Urothelium cell line (cell line): ENCODE measurements at regions not wholly inside any gene's neighbourhood (a gene's known extent, or its start where the extent isn't known, plus 50 kb on each side); places are given as distances from the start of the nearest gene placed in this dataset.
"Not testable (repeated sequence)": the region's sequence is repeated elsewhere in the genome, so short reads cannot be mapped to it uniquely, and the experiment has no call there.

Experiments used
- DNase-seq: peaks from one replicate; pipeline ENCODE4 v3.0.0; 2011; ENCODE audit warnings: low spot score, mixed read lengths
- FAIRE-seq: peaks from 2 replicates; lab custom pipeline; 2011; peaks lifted over from hg19 to GRCh38; lab: Jason Lieb, UNC

- FAIRE-seq = no peak
- DNase-seq = no peak
Measured at GRCh38 chr10:9535744-9536143, 1481.3 kb downstream of the GATA3 start.

- DNase-seq = no peak
- FAIRE-seq = no peak
Measured at GRCh38 chr10:9545073-9545472, 1472.6 kb upstream of the CELF2 start.

- DNase-seq (no peak), FAIRE-seq (no peak)
Measured at GRCh38 chr10:9547936-9548904, 1469.5 kb upstream of the CELF2 start.

GRCh38 chr10:9550810-9551209 is 1466.9 kb upstream of the CELF2 start:
- no peak for FAIRE-seq
- no peak for DNase-seq

- DNase-seq (no peak), FAIRE-seq (no peak)
Measured at GRCh38 chr10:9554321-9554720, 1463.4 kb upstream of the CELF2 start.

- FAIRE-seq = no peak
Measured at GRCh38 chr10:9560976-9561375, 1456.7 kb upstream of the CELF2 start.

GRCh38 chr10:9561821-9562505 is 1455.7 kb upstream of the CELF2 start:
- no peak for FAIRE-seq
- no peak for DNase-seq

More at GRCh38 chr10:9560976-9561375, 1456.7 kb upstream of the CELF2 start:
- DNase-seq = no peak

- FAIRE-seq (no peak), DNase-seq (no peak)
Measured at GRCh38 chr10:9577746-9578145, 1439.9 kb upstream of the CELF2 start.

GRCh38 chr10:9579110-9579705 is 1438.5 kb upstream of the CELF2 start:
- FAIRE-seq (no peak), DNase-seq (no peak)

- DNase-seq, FAIRE-seq: not testable (repeated sequence)
Measured at GRCh38 chr10:9582803-9583202, 1434.9 kb upstream of the CELF2 start.

GRCh38 chr10:9596368-9596920 is 1421.2 kb upstream of the CELF2 start:
- peak; percentile 26 for DNase-seq
- no peak for FAIRE-seq

- FAIRE-seq (no peak), DNase-seq (no peak)
Measured at GRCh38 chr10:9602998-9603397, 1414.7 kb upstream of the CELF2 start.

GRCh38 chr10:9603972-9604371 is 1413.7 kb upstream of the CELF2 start:
- no peak for DNase-seq

GRCh38 chr10:9605231-9605630 is 1412.4 kb upstream of the CELF2 start:
- no peak for FAIRE-seq
- no peak for DNase-seq

More at GRCh38 chr10:9603972-9604371, 1413.7 kb upstream of the CELF2 start:
- FAIRE-seq = no peak

GRCh38 chr10:9608602-9609001 is 1409.1 kb upstream of the CELF2 start:
- no peak for DNase-seq
- no peak for FAIRE-seq

- FAIRE-seq (no peak), DNase-seq (no peak)
Measured at GRCh38 chr10:9613338-9614075, 1404.2 kb upstream of the CELF2 start.

- no peak for DNase-seq
- FAIRE-seq = no peak
Measured at GRCh38 chr10:9615189-9615588, 1402.5 kb upstream of the CELF2 start.

- no peak for FAIRE-seq
- DNase-seq = no peak
Measured at GRCh38 chr10:9621216-9621615, 1396.5 kb upstream of the CELF2 start.

GRCh38 chr10:9625304-9625703 is 1392.4 kb upstream of the CELF2 start:
- DNase-seq (no peak), FAIRE-seq (no peak)

GRCh38 chr10:9634466-9634865 is 1383.2 kb upstream of the CELF2 start:
- no peak for FAIRE-seq
- peak; percentile 3 for DNase-seq
